HepG2 (cell line): ENCODE measurements at regions not wholly inside any gene's neighbourhood (a gene's known extent, or its start where the extent isn't known, plus 50 kb on each side); places are given as distances from the start of the nearest gene placed in this dataset.

Source experiments
- ATAC-seq: fragments of 200-7000 bp; cut with Tn5 transposase; 3 replicates; pipeline ENCODE4 v1.9.1; 2020; ENCODE audit warnings: mild to moderate bottlenecking, moderate library complexity
- BruUV-seq: library from RNA; stranded (reverse); fragments of 400-500 nt; replicated peaks from 2 replicates; lab custom pipeline; 2021; lab: Mats Ljungman, UMichigan
- CTCF ChIA-PET: fragments of 300-600 bp; formaldehyde crosslinking; extraction: SDS; loops from one replicate; lab custom pipeline; 2021; ENCODE audit warnings: low total read pairs, inconsistent platforms, low intra/inter-chr PET ratio; lab: Yijun Ruan, JAX
- POLR2A ChIA-PET: fragments of 350-600 bp; sonication (Branson Sonifier 250); formaldehyde crosslinking; loops from one replicate; lab custom pipeline; 2020; ENCODE audit warnings: antibody characterized with exemption, inconsistent platforms; lab: Yijun Ruan, JAX
- DNase-seq: peaks from one replicate; pipeline ENCODE4 v3.0.0-alpha.2; 2015; ENCODE audit warnings: low spot score
- FAIRE-seq: peaks from 3 replicates; lab custom pipeline; 2011; peaks lifted over from hg19 to GRCh38; lab: Jason Lieb, UNC
- H2AFZ ChIP-seq: one replicate; pipeline ENCODE4 v1.6.1; 2011; ENCODE audit warnings: low read length, inconsistent platforms
- H3K27ac ChIP-seq: fragments of 300-600 bp; 3 replicates; pipeline ENCODE4 v1.8.0; 2011; ENCODE audit warnings: mixed run types, mild to moderate bottlenecking, mixed read lengths, low read length, inconsistent platforms; ENCODE audit not compliant: insufficient read depth; ENCODE audit errors: extremely low read length
- H3K27me3 ChIP-seq, 2 experiments: fragments of 200-600 bp in 1 of 2; 2 replicates in 1 of 2; 3 replicates in 1 of 2; pipeline versions ENCODE4 v1.6.0 to v1.8.0; 2011; ENCODE audit warnings: low read length in 2 of 2, mild to moderate bottlenecking in 2 of 2, moderate library complexity in 2 of 2, inconsistent platforms in 1 of 2; ENCODE audit not compliant: insufficient read depth in 2 of 2, control insufficient read depth in 1 of 2
- H3K36me3 ChIP-seq, 2 experiments: fragments of 200-600 bp in 1 of 2; replicated peaks in 1 of 2; 2 replicates in 1 of 2; 3 replicates in 1 of 2; pipeline versions ENCODE4 v1.5.1 to v1.8.0; 2011; ENCODE audit warnings: low read length in 2 of 2, inconsistent platforms in 1 of 2; ENCODE audit not compliant: insufficient read depth in 2 of 2, control insufficient read depth in 1 of 2
- H3K4me1 ChIP-seq: 2 replicates; pipeline ENCODE4 v1.5.1; 2012; ENCODE audit warnings: low read length, inconsistent platforms; ENCODE audit not compliant: insufficient read depth
- H3K4me2 ChIP-seq: 2 replicates; pipeline ENCODE4 v1.6.0; 2011; ENCODE audit warnings: low read depth, low read length, inconsistent platforms
- H3K4me3 ChIP-seq, 3 experiments: fragments of 200-600 bp in 1 of 3; sonication (generic), shearing (Covaris generic) in 1 of 3; replicated peaks in 1 of 3; 2 replicates each; pipeline ENCODE4 v1.5.1; 2011 to 2016; ENCODE audit warnings: low read length in 3 of 3, inconsistent platforms in 2 of 3, low read depth in 2 of 3, mild to moderate bottlenecking in 2 of 3, control low read depth in 1 of 3, mixed read lengths in 1 of 3; ENCODE audit not compliant: insufficient read depth in 1 of 3
- H3K79me2 ChIP-seq: one replicate; pipeline ENCODE4 v1.6.1; 2011; ENCODE audit warnings: low read length, inconsistent platforms; ENCODE audit not compliant: insufficient read depth
- H3K9ac ChIP-seq: 2 replicates; pipeline ENCODE4 v1.6.0; 2011; ENCODE audit warnings: mild to moderate bottlenecking, low read depth, low read length, inconsistent platforms; ENCODE audit not compliant: insufficient read depth
- H3K9me3 ChIP-seq: 2 replicates; pipeline ENCODE4 v1.5.1; 2012; ENCODE audit warnings: mild to moderate bottlenecking, low read length
- H4K20me1 ChIP-seq: 2 replicates; pipeline ENCODE4 v1.6.0; 2011; ENCODE audit warnings: inconsistent platforms, mild to moderate bottlenecking, low read length, moderate library complexity; ENCODE audit not compliant: insufficient read depth
- CBX2 ChIP-seq, 2 experiments: fragments of 200-600 bp in 1 of 2; sonication (generic); formaldehyde crosslinking in 1 of 2; IDR thresholded peaks; 2 replicates each; pipeline versions ENCODE4 v1.7.0 to v1.8.1; 2018 to 2022; ENCODE audit warnings: low read depth in 2 of 2, low read length in 1 of 2, mild to moderate bottlenecking in 1 of 2, missing genetic modification reagents in 1 of 2
- CENPT ChIP-seq: sonication (generic); formaldehyde crosslinking; IDR thresholded peaks from 2 replicates; pipeline ENCODE4 v1.8.0; 2022; ENCODE audit warnings: low read depth, mild to moderate bottlenecking, moderate library complexity, missing genetic modification reagents
- CHCHD3 ChIP-seq: sonication (generic); formaldehyde crosslinking; IDR thresholded peaks from 2 replicates; pipeline ENCODE4 v1.8.0; 2022; ENCODE audit warnings: mild to moderate bottlenecking, missing genetic modification reagents, moderate library complexity
- CHD4 ChIP-seq: fragments of 200-600 bp; sonication (generic); IDR thresholded peaks from 2 replicates; pipeline ENCODE4 v1.7.0; 2017; ENCODE audit warnings: mild to moderate bottlenecking, low read length, borderline replicate concordance
- ELF4 ChIP-seq: sonication (generic); formaldehyde crosslinking; IDR thresholded peaks from 2 replicates; pipeline ENCODE4 v1.5.0; 2020; ENCODE audit warnings: missing genetic modification reagents, mild to moderate bottlenecking, moderate library complexity, borderline replicate concordance
- FOXA3 ChIP-seq: IDR thresholded peaks from 2 replicates; pipeline ENCODE4 v1.6.1; 2016; ENCODE audit warnings: missing genetic modification reagents, missing compliant biosample characterization
- HNF4G ChIP-seq, 2 experiments: sonication (generic) in 1 of 2; formaldehyde crosslinking in 1 of 2; IDR thresholded peaks; 2 replicates each; pipeline versions ENCODE4 v1.4.0 to v1.6.1; 2011 to 2020; ENCODE audit warnings: borderline replicate concordance in 2 of 2, low read depth in 2 of 2, mild to moderate bottlenecking in 2 of 2, low read length in 1 of 2, missing genetic modification reagents in 1 of 2, moderate library complexity in 1 of 2
- HNRNPUL1 ChIP-seq: fragments of 200-400 bp; formaldehyde crosslinking; IDR thresholded peaks from 2 replicates; pipeline ENCODE4 v1.6.1; 2017; ENCODE audit warnings: low read depth, mild to moderate bottlenecking, low read length, moderate library complexity
- IRX3 ChIP-seq: sonication (generic); formaldehyde crosslinking; IDR thresholded peaks from 2 replicates; pipeline ENCODE4 v1.8.1; 2023; ENCODE audit warnings: mild to moderate bottlenecking, low read depth, missing genetic modification reagents, borderline replicate concordance
- MEIS2 ChIP-seq: sonication (generic); formaldehyde crosslinking; IDR thresholded peaks from 2 replicates; pipeline ENCODE4 v1.9.0; 2021; ENCODE audit warnings: mild to moderate bottlenecking, missing genetic modification reagents
- NFIC ChIP-seq: IDR thresholded peaks from 2 replicates; pipeline ENCODE4 v1.6.1; 2012; ENCODE audit warnings: mild to moderate bottlenecking, low read length, inconsistent platforms
- NPAS2 ChIP-seq: sonication (generic); formaldehyde crosslinking; IDR thresholded peaks from 2 replicates; pipeline ENCODE4 v1.8.0; 2022; ENCODE audit warnings: mild to moderate bottlenecking, missing genetic modification reagents, borderline replicate concordance
- SIX1 ChIP-seq: sonication (generic); formaldehyde crosslinking; IDR thresholded peaks from 2 replicates; pipeline ENCODE4 v1.4.0; 2020; ENCODE audit warnings: missing genetic modification reagents, borderline replicate concordance
- SKIL ChIP-seq: sonication (generic); formaldehyde crosslinking; IDR thresholded peaks from 2 replicates; pipeline ENCODE4 v1.8.0; 2022; ENCODE audit warnings: missing genetic modification reagents, mild to moderate bottlenecking, moderate library complexity, borderline replicate concordance
- U2AF1 ChIP-seq: fragments of 200-400 bp; formaldehyde crosslinking; optimal IDR thresholded peaks from 2 replicates; pipeline ENCODE3; 2017; ENCODE audit warnings: mild to moderate bottlenecking, low read depth, low read length
- ZNF10 ChIP-seq: sonication (generic); formaldehyde crosslinking; IDR thresholded peaks from 2 replicates; pipeline ENCODE4 v1.4.0; 2020; ENCODE audit warnings: mild to moderate bottlenecking, low read depth, missing genetic modification reagents, borderline replicate concordance
- ZNF232 ChIP-seq: sonication (generic); formaldehyde crosslinking; IDR thresholded peaks from 2 replicates; pipeline ENCODE4 v1.4.0; 2020; ENCODE audit warnings: missing genetic modification reagents, borderline replicate concordance
- WGBS: methylation state at CpG from one replicate; pipeline ENCODE4 v1.1.6; 2017; ENCODE audit warnings: low lambda C conversion rate; 5-methylcytosine and 5-hydroxymethylcytosine counted together
- in situ Hi-C: cut with HindIII; loops from 2 replicates; pipeline ENCODE4 v1.10.0; 2017; ENCODE audit warnings: low pct_unique_long_range_greater_than_20kb; ENCODE audit not compliant: extremely low pct_ligation_motif_present
- intact Hi-C: fragments of 100-400 bp; cut with micrococcal nuclease; formaldehyde crosslinking; loops from one replicate; pipeline ENCODE4 v1.10.0; 2022; ENCODE audit not compliant: unreplicated experiment
- TF ChIP-seq, protein P1 (sequence below): sonication (generic); formaldehyde crosslinking; IDR thresholded peaks from 2 replicates; pipeline ENCODE4 v1.5.0; 2020; ENCODE audit warnings: missing genetic modification reagents
- TF ChIP-seq, protein P2 (sequence below): sonication (generic); formaldehyde crosslinking; IDR thresholded peaks from 2 replicates; pipeline ENCODE4 v1.4.0; 2020; ENCODE audit warnings: missing genetic modification reagents

DNA sequence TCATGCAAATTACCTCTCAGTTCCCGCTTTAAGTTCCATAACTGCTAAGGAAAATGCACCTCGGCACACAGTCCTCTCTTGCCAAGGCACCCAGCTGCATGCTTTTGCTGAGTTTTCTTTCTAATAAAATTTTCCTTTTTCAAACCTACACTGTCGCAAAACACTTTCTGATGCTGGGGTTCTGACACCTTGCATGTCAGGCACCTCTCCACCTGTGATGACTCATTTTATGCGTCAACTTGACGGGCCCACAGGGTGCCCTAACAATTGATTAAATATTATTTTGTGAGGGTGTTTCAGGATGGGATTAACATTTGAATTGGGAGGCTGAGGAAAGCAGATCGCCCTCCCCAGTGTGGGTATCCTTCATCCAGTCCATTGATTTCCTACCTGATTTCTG is 291.0 kb upstream of the STS start:
- 0% methylated on average over 6 of the region's 6 CpGs for WGBS
- TF ChIP-seq HNF4G (IDR thresholded peaks at IDR 0.05; ENCODE audit: borderline replicate concordance, low read depth, low read length) (no peak), HNF4G (CRISPR knock-in tag; IDR thresholded peaks at IDR 0.05; ENCODE audit: borderline replicate concordance, low read depth) (no peak), ZNF232 (CRISPR knock-in tag) (no peak), CENPT (CRISPR knock-in tag) (no peak), NFIC (no peak), CHCHD3 (no peak), ZNF10 (CRISPR knock-in tag) (no peak), NPAS2 (CRISPR knock-in tag) (no peak), U2AF1 (no peak), ELF4 (no peak), SIX1 (CRISPR knock-in tag) (no peak), SKIL (CRISPR knock-in tag) (no peak), FOXA3 (no peak), CBX2 (IDR thresholded peaks at IDR 0.05; ENCODE audit: low read depth, low read length) (no peak), CBX2 (CRISPR knock-in tag; IDR thresholded peaks at IDR 0.05; ENCODE audit: low read depth) (no peak), CHD4 (no peak), HNRNPUL1 (no peak), IRX3 (CRISPR knock-in tag) (no peak), MEIS2 (no peak)
- TF ChIP-seq, protein P1, sequence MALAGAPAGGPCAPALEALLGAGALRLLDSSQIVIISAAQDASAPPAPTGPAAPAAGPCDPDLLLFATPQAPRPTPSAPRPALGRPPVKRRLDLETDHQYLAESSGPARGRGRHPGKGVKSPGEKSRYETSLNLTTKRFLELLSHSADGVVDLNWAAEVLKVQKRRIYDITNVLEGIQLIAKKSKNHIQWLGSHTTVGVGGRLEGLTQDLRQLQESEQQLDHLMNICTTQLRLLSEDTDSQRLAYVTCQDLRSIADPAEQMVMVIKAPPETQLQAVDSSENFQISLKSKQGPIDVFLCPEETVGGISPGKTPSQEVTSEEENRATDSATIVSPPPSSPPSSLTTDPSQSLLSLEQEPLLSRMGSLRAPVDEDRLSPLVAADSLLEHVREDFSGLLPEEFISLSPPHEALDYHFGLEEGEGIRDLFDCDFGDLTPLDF (CRISPR knock-in tag), result no peak
- TF ChIP-seq, protein P2, sequence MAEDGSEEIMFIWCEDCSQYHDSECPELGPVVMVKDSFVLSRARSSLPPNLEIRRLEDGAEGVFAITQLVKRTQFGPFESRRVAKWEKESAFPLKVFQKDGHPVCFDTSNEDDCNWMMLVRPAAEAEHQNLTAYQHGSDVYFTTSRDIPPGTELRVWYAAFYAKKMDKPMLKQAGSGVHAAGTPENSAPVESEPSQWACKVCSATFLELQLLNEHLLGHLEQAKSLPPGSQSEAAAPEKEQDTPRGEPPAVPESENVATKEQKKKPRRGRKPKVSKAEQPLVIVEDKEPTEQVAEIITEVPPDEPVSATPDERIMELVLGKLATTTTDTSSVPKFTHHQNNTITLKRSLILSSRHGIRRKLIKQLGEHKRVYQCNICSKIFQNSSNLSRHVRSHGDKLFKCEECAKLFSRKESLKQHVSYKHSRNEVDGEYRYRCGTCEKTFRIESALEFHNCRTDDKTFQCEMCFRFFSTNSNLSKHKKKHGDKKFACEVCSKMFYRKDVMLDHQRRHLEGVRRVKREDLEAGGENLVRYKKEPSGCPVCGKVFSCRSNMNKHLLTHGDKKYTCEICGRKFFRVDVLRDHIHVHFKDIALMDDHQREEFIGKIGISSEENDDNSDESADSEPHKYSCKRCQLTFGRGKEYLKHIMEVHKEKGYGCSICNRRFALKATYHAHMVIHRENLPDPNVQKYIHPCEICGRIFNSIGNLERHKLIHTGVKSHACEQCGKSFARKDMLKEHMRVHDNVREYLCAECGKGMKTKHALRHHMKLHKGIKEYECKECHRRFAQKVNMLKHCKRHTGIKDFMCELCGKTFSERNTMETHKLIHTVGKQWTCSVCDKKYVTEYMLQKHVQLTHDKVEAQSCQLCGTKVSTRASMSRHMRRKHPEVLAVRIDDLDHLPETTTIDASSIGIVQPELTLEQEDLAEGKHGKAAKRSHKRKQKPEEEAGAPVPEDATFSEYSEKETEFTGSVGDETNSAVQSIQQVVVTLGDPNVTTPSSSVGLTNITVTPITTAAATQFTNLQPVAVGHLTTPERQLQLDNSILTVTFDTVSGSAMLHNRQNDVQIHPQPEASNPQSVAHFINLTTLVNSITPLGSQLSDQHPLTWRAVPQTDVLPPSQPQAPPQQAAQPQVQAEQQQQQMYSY (CRISPR knock-in tag), result no peak
- Histone ChIP-seq H3K4me1 (no peaks in the 10 kb centered on the region), H3K36me3 (no peaks in the 10 kb centered on the region), H3K9ac (no peak overlapping the region), H3K4me3 (no peak overlapping the region), H4K20me1 (no peaks in the 10 kb centered on the region), H3K27me3 (no peaks in the 10 kb centered on the region), H3K9me3 (peaks cover 6% of the 10 kb centered on the region), H2AFZ (no peak overlapping the region), H3K79me2 (no peaks in the 10 kb centered on the region), H3K27ac (no peak overlapping the region), H3K4me2 (no peak overlapping the region)
- ChIA-PET CTCF (no interaction called here), POLR2A (no interaction called here)
- in situ Hi-C loops, result no loop called here
- no peak for DNase-seq
- no peak for ATAC-seq
- intact Hi-C loops, result no loop called here
- no TSS peak for BruUV-seq
- FAIRE-seq, result no peak
